ENCODE measurements at regions not wholly inside any gene's neighbourhood (a gene's known extent, or its start where the extent isn't known, plus 50 kb on each side); places are given as distances from the start of the nearest gene placed in this dataset.

DNA sequence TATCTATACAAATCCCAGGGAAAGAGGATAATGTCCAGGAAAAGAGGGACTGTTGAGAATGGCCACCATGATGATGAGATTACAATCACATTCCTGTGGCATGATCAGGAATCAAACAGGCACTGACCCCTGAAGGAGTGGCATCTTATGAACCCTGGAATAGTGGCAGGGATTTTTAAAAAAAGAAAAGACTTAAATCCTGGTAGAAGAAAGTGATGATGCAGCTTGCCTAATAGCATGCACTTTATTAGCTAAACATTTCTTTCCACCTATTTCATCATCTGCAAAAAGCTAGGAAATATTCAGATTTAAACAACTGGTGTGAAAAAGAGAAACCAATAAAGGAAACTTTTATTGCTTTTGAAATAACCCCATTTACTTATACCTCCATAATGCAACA lies 87.2 kb upstream of the FSHR start:
- Histone ChIP-seq H3K79me2 (replicated peaks; ENCODE audit: insufficient read depth) (no peaks in the 10 kb centered on the region), H3K27ac (ENCODE audit: low read depth) (no peak overlapping the region), H3K27me3 (ENCODE audit: insufficient read depth) (no peaks in the 10 kb centered on the region), H3K4me2 (no peak overlapping the region), H3K4me3 (no peak overlapping the region), H4K20me1 (replicated peaks; ENCODE audit: insufficient read depth) (no peaks in the 10 kb centered on the region), H3F3A (replicated peaks; ENCODE audit: low read depth) (no peaks in the 10 kb centered on the region), H2AFZ (no peak overlapping the region), H3K4me1 (ENCODE audit: insufficient read depth) (no peaks in the 10 kb centered on the region), H3K36me3 (ENCODE audit: insufficient read depth) (no peaks in the 10 kb centered on the region), H3K9me2 (ENCODE audit: insufficient read depth) (no peaks in the 10 kb centered on the region)
- H3K4me1 Mint-ChIP-seq, result no peaks in the 10 kb centered on the region
- DNase-seq (ENCODE audit: low spot score) (no peak), ATAC-seq (no peak)
- H3K4me3 Mint-ChIP-seq, result no peak overlapping the region
- H3K27ac Mint-ChIP-seq, result no peak overlapping the region
- no peaks in the 10 kb centered on the region for H3K36me3 Mint-ChIP-seq (ENCODE audit: low read depth)
- H3K27me3 Mint-ChIP-seq (ENCODE audit: insufficient read depth, low read depth, poor library complexity), result peaks cover 7% of the 10 kb centered on the region
- no peaks in the 10 kb centered on the region; the same call in 2 of the 3 replicates for H3K9me3 Mint-ChIP-seq
- no peak for TF ChIP-seq CREB1 (CRISPR knock-in tag; IDR thresholded peaks at IDR 0.05; ENCODE audit: low read depth)
- TF ChIP-seq STAT1 (IDR thresholded peaks at IDR 0.05; ENCODE audit: unreplicated experiment), result no peak
- TF ChIP-seq EZH2 (IDR thresholded peaks at IDR 0.05; ENCODE audit: low read depth, unreplicated experiment), result no peak
- no peak for TF ChIP-seq EZH2phosphoT487 (IDR thresholded peaks at IDR 0.05; ENCODE audit: unreplicated experiment)
- TF ChIP-seq ZNF114 (CRISPR knock-in tag; IDR thresholded peaks at IDR 0.05), result no peak
- TF ChIP-seq, protein P1, sequence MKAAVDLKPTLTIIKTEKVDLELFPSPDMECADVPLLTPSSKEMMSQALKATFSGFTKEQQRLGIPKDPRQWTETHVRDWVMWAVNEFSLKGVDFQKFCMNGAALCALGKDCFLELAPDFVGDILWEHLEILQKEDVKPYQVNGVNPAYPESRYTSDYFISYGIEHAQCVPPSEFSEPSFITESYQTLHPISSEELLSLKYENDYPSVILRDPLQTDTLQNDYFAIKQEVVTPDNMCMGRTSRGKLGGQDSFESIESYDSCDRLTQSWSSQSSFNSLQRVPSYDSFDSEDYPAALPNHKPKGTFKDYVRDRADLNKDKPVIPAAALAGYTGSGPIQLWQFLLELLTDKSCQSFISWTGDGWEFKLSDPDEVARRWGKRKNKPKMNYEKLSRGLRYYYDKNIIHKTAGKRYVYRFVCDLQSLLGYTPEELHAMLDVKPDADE (IDR thresholded peaks at IDR 0.05), result no peak
- TF ChIP-seq, protein P2, sequence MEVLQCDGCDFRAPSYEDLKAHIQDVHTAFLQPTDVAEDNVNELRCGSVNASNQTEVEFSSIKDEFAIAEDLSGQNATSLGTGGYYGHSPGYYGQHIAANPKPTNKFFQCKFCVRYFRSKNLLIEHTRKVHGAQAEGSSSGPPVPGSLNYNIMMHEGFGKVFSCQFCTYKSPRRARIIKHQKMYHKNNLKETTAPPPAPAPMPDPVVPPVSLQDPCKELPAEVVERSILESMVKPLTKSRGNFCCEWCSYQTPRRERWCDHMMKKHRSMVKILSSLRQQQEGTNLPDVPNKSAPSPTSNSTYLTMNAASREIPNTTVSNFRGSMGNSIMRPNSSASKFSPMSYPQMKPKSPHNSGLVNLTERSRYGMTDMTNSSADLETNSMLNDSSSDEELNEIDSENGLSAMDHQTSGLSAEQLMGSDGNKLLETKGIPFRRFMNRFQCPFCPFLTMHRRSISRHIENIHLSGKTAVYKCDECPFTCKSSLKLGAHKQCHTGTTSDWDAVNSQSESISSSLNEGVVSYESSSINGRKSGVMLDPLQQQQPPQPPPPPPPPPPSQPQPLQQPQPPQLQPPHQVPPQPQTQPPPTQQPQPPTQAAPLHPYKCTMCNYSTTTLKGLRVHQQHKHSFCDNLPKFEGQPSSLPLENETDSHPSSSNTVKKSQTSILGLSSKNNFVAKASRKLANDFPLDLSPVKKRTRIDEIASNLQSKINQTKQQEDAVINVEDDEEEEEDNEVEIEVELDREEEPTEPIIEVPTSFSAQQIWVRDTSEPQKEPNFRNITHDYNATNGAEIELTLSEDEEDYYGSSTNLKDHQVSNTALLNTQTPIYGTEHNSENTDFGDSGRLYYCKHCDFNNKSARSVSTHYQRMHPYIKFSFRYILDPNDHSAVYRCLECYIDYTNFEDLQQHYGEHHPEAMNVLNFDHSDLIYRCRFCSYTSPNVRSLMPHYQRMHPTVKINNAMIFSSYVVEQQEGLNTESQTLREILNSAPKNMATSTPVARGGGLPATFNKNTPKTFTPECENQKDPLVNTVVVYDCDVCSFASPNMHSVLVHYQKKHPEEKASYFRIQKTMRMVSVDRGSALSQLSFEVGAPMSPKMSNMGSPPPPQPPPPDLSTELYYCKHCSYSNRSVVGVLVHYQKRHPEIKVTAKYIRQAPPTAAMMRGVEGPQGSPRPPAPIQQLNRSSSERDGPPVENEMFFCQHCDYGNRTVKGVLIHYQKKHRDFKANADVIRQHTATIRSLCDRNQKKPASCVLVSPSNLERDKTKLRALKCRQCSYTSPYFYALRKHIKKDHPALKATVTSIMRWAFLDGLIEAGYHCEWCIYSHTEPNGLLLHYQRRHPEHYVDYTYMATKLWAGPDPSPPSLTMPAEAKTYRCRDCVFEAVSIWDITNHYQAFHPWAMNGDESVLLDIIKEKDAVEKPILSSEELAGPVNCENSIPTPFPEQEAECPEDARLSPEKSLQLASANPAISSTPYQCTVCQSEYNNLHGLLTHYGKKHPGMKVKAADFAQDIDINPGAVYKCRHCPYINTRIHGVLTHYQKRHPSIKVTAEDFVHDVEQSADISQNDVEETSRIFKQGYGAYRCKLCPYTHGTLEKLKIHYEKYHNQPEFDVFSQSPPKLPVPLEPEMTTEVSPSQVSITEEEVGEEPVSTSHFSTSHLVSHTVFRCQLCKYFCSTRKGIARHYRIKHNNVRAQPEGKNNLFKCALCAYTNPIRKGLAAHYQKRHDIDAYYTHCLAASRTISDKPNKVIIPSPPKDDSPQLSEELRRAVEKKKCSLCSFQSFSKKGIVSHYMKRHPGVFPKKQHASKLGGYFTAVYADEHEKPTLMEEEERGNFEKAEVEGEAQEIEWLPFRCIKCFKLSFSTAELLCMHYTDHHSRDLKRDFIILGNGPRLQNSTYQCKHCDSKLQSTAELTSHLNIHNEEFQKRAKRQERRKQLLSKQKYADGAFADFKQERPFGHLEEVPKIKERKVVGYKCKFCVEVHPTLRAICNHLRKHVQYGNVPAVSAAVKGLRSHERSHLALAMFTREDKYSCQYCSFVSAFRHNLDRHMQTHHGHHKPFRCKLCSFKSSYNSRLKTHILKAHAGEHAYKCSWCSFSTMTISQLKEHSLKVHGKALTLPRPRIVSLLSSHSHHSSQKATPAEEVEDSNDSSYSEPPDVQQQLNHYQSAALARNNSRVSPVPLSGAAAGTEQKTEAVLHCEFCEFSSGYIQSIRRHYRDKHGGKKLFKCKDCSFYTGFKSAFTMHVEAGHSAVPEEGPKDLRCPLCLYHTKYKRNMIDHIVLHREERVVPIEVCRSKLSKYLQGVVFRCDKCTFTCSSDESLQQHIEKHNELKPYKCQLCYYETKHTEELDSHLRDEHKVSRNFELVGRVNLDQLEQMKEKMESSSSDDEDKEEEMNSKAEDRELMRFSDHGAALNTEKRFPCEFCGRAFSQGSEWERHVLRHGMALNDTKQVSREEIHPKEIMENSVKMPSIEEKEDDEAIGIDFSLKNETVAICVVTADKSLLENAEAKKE (CRISPR knock-in tag; IDR thresholded peaks at IDR 0.05), result no peak
- no peak for TF ChIP-seq JUNB (IDR thresholded peaks at IDR 0.05; ENCODE audit: unreplicated experiment)
- TF ChIP-seq POLR2AphosphoS5 (IDR thresholded peaks at IDR 0.05; ENCODE audit: low read depth), result no peak
- TF ChIP-seq, protein P3, sequence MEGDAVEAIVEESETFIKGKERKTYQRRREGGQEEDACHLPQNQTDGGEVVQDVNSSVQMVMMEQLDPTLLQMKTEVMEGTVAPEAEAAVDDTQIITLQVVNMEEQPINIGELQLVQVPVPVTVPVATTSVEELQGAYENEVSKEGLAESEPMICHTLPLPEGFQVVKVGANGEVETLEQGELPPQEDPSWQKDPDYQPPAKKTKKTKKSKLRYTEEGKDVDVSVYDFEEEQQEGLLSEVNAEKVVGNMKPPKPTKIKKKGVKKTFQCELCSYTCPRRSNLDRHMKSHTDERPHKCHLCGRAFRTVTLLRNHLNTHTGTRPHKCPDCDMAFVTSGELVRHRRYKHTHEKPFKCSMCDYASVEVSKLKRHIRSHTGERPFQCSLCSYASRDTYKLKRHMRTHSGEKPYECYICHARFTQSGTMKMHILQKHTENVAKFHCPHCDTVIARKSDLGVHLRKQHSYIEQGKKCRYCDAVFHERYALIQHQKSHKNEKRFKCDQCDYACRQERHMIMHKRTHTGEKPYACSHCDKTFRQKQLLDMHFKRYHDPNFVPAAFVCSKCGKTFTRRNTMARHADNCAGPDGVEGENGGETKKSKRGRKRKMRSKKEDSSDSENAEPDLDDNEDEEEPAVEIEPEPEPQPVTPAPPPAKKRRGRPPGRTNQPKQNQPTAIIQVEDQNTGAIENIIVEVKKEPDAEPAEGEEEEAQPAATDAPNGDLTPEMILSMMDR (conservative IDR thresholded peaks at IDR 0.05; ENCODE audit: low read depth in 2 of 2), result no peak
- TF ChIP-seq NANOG (IDR thresholded peaks at IDR 0.05; ENCODE audit: borderline replicate concordance), result no peak
- TF ChIP-seq, protein P4, sequence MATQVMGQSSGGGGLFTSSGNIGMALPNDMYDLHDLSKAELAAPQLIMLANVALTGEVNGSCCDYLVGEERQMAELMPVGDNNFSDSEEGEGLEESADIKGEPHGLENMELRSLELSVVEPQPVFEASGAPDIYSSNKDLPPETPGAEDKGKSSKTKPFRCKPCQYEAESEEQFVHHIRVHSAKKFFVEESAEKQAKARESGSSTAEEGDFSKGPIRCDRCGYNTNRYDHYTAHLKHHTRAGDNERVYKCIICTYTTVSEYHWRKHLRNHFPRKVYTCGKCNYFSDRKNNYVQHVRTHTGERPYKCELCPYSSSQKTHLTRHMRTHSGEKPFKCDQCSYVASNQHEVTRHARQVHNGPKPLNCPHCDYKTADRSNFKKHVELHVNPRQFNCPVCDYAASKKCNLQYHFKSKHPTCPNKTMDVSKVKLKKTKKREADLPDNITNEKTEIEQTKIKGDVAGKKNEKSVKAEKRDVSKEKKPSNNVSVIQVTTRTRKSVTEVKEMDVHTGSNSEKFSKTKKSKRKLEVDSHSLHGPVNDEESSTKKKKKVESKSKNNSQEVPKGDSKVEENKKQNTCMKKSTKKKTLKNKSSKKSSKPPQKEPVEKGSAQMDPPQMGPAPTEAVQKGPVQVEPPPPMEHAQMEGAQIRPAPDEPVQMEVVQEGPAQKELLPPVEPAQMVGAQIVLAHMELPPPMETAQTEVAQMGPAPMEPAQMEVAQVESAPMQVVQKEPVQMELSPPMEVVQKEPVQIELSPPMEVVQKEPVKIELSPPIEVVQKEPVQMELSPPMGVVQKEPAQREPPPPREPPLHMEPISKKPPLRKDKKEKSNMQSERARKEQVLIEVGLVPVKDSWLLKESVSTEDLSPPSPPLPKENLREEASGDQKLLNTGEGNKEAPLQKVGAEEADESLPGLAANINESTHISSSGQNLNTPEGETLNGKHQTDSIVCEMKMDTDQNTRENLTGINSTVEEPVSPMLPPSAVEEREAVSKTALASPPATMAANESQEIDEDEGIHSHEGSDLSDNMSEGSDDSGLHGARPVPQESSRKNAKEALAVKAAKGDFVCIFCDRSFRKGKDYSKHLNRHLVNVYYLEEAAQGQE (IDR thresholded peaks at IDR 0.05; ENCODE audit: unreplicated experiment), result no peak
- TF ChIP-seq ZNF331 (CRISPR knock-in tag; IDR thresholded peaks at IDR 0.05; ENCODE audit: low read depth), result no peak

Data from GM23338 (cell line).